Stimulated activated CD8-positive, alpha-beta memory T cell treated with anti-CD3 and anti-CD28 coated beads, Interleukin-4, amount 100 ng/mL, for 48 hours (primary cell): ENCODE measurements at regions not wholly inside any gene's neighbourhood (a gene's known extent, or its start where the extent isn't known, plus 50 kb on each side); places are given as distances from the start of the nearest gene placed in this dataset.
"Not testable (repeated sequence)": the region's sequence is repeated elsewhere in the genome, so short reads cannot be mapped to it uniquely, and the experiment has no call there.

Experiments
- DNase-seq: peaks from one replicate; pipeline ENCODE4 v3.0.0-alpha.2; 2020

GRCh38 chr3:148532774-148533173 is 164.9 kb upstream of the AGTR1 start:
- DNase-seq = no peak

DNA sequence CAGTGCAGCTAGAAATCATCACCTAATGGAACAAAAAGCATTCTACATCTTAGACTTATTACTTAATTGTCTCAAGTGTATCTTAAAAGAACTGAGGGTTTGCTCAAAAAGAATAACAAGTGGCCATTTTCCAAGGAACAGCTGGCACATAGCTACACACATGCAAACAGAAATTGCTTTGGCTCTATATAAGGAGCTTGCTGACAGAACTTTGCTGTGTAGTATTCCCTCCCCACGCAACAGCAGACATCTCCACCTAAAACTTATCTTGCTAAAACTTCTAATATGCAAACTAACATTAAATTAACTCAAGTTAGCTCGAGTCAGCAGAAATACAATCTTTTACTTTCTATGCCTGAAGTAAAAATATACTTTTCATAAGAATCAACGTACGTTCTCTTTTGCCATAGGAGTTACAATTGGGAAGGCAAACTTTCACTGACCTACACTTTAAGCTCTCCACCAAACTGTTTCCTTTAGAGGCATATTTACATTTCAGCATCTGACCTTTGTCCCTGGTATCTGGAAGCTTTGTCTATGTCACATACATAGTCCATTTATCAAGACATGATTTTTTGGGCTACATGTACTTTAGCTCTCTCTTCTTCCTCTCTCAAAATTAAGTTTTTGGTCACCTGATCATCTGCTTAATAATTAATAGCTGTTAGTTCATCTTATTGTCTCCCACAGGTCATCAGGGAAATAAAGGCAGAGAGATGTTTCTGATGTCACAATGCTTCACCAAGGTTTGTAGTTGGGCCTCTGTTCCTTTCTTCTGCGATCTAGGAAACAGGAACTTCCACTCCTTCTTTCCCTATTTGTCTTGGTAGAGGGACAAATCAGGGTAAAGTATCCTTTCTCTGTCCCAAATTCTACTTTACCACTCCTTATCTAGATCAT is 163.4 kb upstream of the AGTR1 start:
- no peak for DNase-seq

DNA sequence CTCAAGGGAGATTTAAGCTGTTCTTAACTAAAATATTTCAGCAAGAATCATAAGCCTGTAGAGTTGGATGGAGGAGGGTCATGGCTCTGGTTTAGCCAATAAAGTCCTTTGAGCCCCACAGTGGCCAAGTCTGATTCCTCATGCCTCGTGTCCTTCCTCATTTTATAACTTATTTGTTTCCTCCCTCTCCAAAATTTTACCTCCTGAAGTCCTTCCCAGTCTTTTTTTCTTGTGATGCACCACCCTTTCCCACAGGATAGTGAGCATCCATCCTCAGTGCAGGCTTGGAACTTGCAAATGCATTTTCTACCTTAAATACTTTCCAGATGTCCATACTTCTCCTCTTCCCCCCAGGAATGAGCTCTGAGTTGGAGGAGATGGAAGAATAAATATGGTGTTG is 162.7 kb upstream of the AGTR1 start:
- DNase-seq = no peak

DNA sequence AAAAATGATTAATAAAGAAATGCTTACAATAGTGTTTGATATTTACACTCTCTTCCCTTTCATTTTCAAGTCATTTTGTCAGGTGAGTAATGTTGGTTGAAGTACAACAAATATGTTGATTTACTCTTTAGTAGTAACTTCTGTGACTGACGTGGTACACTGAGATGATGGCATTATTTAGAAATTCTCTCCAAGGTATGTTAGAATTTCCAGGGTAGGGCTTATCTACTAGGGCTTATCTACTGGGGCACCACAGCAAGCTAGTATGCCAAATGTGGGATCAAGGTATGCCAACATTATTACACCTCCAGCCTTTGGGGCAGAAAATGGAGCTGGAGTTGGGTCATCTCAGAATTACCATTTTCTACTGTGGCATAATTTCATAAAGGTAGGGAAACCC is 157.4 kb upstream of the AGTR1 start:
- DNase-seq = no peak

GRCh38 chr3:148540851-148541250 is 156.9 kb upstream of the AGTR1 start:
- DNase-seq = no peak

DNA sequence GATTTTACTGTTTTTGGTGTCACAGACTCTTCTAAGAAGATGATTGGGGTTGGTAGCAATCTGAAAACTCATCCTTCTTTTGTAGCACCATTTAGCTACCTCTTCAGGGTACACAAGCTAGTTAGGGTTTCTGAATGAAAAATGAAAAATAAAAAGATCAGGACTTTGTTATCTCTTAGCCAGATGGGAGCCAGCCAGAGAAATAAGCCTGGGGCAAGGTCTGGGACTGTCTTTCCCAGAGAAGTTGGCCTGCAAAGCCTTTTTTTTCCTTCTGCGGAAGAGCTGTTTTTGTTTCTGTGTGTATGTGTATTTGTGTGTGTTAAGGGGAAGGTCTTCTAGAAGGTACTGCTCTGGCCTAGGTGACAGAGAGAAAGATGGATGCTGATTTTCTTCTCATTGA is 150.7 kb upstream of the AGTR1 start:
- no peak for DNase-seq

DNA sequence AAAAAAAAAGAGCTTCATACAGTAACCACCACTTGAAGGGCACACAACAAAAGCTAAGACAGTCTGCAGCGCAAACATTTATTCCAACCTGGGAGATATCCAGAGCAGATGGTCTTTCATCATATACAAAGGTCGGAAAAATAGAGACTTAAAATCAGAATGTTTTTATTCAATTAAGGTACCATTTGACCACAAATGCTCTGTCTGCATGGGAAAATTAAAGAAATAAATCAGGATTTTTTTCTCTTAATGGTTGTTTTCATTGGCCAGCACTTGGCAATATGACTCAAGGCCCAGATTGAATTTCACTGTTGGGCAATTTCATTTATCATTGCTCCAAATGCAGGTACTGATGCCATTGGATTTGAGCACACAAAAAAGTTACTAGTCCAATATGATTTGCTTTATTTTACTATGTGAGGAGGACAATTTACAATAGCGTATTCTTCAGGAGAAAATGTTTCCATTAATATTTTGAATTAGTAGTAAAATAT is 145.9 kb upstream of the AGTR1 start:
- DNase-seq = no peak

DNA sequence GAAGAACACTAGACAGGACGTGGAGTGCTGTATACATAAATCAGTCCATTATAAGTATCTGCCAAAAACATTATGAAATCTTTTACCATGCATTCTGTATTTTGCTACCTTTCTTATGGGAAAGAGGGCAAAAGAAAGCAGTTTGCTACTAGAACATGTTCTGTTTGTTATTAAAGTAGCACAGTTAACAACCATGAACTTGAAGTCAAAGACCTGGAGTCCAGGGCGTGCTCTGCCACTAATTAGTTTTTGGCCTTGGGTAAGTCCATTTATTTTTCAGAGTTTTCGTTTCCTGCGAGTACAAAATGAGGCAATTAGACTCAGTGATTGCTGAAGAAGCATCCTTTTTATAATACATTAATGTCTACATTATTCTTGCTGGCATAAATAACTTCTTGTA is 143.3 kb upstream of the AGTR1 start:
- no peak for DNase-seq

- no peak for DNase-seq
Measured at GRCh38 chr3:148556664-148557063, 141.0 kb upstream of the AGTR1 start.

- DNase-seq = not testable (repeated sequence)
Measured at GRCh38 chr3:148577579-148577978, 120.1 kb upstream of the AGTR1 start.

- DNase-seq = no peak
Measured at GRCh38 chr3:148582126-148582525, 115.6 kb upstream of the AGTR1 start.

DNA sequence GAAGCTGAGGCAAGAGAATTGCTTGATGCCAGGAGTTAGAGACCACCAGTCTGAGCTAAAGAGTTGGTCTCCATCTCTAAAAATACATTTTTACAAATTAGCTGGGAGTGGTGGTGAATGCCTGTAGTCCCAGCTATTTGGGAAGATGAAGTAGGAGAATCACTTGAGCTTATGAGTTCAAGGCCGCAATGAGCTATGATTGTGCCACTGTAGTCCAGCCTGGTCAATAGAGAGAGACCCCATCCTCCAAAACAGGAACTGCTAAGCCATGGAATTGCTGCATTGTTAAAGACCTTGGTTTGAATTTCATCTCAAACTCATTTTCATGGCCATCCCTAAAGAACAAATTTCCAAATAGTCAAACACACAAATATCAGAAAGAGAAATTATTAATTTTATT is 113.9 kb upstream of the AGTR1 start:
- DNase-seq = no peak

DNA sequence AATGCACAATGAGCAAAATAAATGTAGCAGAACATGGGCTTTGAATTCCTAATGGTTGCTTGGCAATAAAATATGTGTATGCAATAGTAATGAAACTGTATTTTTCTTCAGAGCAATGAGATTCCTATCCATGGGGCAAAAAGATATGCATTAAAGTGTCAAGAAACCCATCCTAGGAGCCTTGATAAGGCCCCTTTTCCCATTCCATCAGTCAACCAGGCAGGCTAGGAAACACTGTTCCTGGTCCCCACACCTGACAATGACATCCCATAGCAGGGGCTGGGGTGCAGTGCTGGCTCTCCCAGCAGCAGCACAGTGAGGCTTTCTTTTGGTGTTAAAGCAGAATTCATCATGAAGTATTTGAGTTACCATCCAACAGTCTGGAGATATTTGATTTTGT is 113.3 kb upstream of the AGTR1 start:
- no peak for DNase-seq

GRCh38 chr3:148585671-148586379 is 111.9 kb upstream of the AGTR1 start:
- DNase-seq = no peak

DNA sequence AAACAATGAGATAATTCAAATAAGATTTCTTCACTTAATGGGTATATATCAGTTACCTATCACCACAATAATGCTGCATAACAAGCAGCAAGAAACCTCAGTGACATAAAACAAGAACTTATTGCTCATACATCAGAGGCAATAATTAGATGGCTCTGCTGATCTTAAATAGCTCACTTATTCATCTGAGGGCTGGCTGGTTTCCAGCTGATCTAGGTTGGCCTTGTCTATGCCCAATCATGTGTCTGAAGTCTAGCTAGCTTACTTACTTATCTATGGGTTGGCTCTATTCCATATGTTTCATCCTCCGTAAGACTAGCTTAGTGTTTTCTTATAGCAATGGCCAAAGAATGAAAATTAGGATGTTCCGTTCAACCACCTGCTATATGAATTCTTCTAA is 109.4 kb upstream of the AGTR1 start:
- no peak for DNase-seq

DNA sequence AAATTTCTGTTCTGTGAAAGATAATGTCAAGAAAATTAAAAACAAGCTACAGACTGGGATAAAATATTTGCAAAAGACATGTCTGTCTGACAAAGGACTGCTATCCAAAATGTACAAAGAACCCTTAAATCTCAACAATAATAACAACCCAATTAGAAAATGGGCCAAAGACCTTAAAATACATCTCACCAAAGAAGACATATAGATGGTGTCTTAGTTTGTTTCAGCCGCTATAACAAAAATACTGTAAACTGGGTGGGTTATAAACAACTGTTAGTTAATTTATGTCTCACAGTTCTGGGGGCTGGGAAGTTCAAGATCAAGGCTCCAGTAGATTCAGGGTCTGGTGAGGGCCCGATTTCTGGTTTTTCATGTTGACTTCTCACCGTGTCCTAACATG is 106.2 kb upstream of the AGTR1 start:
- DNase-seq = no peak

- no peak for DNase-seq
Measured at GRCh38 chr3:148598619-148599018, 99.1 kb upstream of the AGTR1 start.

- no peak for DNase-seq
Measured at GRCh38 chr3:148599481-148599880, 98.2 kb upstream of the AGTR1 start.

DNA sequence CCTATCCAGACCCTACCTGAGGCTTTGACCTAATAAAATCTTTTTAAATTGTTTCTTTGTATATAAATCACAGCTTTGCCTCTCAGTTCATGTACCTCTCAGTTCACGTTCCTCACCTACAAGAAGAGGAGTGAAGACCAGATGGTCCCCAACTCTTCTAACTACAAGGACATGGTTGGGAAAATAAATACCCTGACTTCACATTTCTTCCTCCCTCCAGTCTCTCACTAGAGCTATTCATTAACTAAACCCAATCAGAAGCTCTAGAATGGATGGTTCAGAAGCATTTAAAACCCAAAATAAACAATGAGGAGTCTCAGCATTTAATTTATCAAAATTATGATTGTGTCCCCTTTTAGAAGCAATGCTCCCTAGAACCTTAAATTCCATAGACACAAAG is 97.3 kb upstream of the AGTR1 start:
- DNase-seq = no peak

- no peak for DNase-seq
Measured at GRCh38 chr3:148600902-148601765, 96.6 kb upstream of the AGTR1 start.

- no peak for DNase-seq
Measured at GRCh38 chr3:148601766-148602685, 95.7 kb upstream of the AGTR1 start.
